ENCODE measurements at regions not wholly inside any gene's neighbourhood (a gene's known extent, or its start where the extent isn't known, plus 50 kb on each side); places are given as distances from the start of the nearest gene placed in this dataset.

DNA sequence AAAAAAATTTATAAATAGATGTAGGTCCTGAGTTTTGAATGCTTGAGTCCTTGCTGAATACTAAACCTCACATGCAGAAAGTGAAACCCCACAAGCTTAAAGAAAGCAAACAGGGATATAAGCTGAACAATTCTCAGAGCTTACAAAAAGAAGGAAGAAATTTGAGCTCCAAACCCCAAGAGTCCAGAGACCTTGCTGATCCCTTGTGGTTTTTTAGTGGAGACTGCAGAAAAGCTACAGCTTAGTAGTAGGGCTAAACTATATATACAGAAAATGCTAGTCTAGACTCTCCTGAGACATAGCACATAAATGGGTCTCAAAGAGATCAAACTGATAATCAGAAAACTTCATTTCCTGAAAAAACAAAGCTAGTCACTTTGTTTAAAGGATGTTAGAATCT is 1548.1 kb upstream of the ZEB2 start:
- TF ChIP-seq, protein P1, sequence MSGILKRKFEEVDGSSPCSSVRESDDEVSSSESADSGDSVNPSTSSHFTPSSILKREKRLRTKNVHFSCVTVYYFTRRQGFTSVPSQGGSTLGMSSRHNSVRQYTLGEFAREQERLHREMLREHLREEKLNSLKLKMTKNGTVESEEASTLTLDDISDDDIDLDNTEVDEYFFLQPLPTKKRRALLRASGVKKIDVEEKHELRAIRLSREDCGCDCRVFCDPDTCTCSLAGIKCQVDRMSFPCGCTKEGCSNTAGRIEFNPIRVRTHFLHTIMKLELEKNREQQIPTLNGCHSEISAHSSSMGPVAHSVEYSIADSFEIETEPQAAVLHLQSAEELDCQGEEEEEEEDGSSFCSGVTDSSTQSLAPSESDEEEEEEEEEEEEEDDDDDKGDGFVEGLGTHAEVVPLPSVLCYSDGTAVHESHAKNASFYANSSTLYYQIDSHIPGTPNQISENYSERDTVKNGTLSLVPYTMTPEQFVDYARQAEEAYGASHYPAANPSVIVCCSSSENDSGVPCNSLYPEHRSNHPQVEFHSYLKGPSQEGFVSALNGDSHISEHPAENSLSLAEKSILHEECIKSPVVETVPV (CRISPR knock-in tag; IDR thresholded peaks at IDR 0.05), result no peak
- TF ChIP-seq CSDC2 (CRISPR knock-in tag; IDR thresholded peaks at IDR 0.05) (no peak), OSR1 (CRISPR knock-in tag; IDR thresholded peaks at IDR 0.05) (no peak), ZFP3 (CRISPR knock-in tag; IDR thresholded peaks at IDR 0.05) (no peak), ESRRG (CRISPR knock-in tag; IDR thresholded peaks at IDR 0.05) (no peak), ZNF70 (CRISPR knock-in tag; IDR thresholded peaks at IDR 0.05) (no peak)
- TF ChIP-seq, protein P2, sequence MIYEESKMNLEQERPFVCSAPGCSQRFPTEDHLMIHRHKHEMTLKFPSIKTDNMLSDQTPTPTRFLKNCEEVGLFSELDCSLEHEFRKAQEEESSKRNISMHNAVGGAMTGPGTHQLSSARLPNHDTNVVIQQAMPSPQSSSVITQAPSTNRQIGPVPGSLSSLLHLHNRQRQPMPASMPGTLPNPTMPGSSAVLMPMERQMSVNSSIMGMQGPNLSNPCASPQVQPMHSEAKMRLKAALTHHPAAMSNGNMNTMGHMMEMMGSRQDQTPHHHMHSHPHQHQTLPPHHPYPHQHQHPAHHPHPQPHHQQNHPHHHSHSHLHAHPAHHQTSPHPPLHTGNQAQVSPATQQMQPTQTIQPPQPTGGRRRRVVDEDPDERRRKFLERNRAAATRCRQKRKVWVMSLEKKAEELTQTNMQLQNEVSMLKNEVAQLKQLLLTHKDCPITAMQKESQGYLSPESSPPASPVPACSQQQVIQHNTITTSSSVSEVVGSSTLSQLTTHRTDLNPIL (CRISPR knock-in tag; IDR thresholded peaks at IDR 0.05; ENCODE audit: low read depth), result no peak
- no peak for ATAC-seq

DNA sequence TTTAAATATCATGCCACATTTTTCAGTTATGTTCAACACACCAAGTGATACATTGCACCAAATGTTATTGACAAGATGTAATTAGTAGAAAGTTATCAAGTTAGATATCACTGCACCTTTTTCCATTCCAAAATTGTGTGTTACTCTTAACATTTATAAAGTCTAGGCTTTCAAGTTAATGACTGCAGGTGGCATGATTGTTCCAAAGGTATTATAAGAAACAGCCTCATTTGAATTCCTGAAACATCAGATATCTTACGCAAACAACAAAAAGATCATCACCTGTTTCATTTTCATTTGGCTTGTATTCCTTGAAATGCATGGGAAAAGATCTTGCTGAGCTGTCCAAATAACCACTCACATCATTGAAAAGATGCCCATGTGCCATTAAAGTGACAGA is 1528.2 kb upstream of the ZEB2 start:
- no peak for TF ChIP-seq ZNF8 (CRISPR knock-in tag; IDR thresholded peaks at IDR 0.05)
- TF ChIP-seq ZNF565 (CRISPR knock-in tag; conservative IDR thresholded peaks at IDR 0.05; ENCODE audit: low read depth), result no peak
- no peak for TF ChIP-seq TCF4 (CRISPR knock-in tag; IDR thresholded peaks at IDR 0.05; ENCODE audit: borderline replicate concordance)
- TF ChIP-seq GLIS3 (CRISPR knock-in tag; IDR thresholded peaks at IDR 0.05), result no peak
- TF ChIP-seq ZFP3 (CRISPR knock-in tag; IDR thresholded peaks at IDR 0.05), result no peak
- no peak for TF ChIP-seq BACH2 (CRISPR knock-in tag; IDR thresholded peaks at IDR 0.05; ENCODE audit: borderline replicate concordance)
- TF ChIP-seq, protein P3, sequence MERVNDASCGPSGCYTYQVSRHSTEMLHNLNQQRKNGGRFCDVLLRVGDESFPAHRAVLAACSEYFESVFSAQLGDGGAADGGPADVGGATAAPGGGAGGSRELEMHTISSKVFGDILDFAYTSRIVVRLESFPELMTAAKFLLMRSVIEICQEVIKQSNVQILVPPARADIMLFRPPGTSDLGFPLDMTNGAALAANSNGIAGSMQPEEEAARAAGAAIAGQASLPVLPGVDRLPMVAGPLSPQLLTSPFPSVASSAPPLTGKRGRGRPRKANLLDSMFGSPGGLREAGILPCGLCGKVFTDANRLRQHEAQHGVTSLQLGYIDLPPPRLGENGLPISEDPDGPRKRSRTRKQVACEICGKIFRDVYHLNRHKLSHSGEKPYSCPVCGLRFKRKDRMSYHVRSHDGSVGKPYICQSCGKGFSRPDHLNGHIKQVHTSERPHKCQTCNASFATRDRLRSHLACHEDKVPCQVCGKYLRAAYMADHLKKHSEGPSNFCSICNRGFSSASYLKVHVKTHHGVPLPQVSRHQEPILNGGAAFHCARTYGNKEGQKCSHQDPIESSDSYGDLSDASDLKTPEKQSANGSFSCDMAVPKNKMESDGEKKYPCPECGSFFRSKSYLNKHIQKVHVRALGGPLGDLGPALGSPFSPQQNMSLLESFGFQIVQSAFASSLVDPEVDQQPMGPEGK (CRISPR knock-in tag; IDR thresholded peaks at IDR 0.05; ENCODE audit: borderline replicate concordance), result no peak
- TF ChIP-seq ARNTL (CRISPR knock-in tag; IDR thresholded peaks at IDR 0.05; ENCODE audit: borderline replicate concordance, low read depth), result no peak
- TF ChIP-seq TOX (CRISPR knock-in tag; IDR thresholded peaks at IDR 0.05; ENCODE audit: borderline replicate concordance), result no peak
- TF ChIP-seq, protein P2 (CRISPR knock-in tag; IDR thresholded peaks at IDR 0.05; ENCODE audit: low read depth), result no peak
- no peak for TF ChIP-seq ZFP30 (CRISPR knock-in tag; IDR thresholded peaks at IDR 0.05)
- TF ChIP-seq ZNF70 (CRISPR knock-in tag; IDR thresholded peaks at IDR 0.05), result no peak
- TF ChIP-seq, protein P4, sequence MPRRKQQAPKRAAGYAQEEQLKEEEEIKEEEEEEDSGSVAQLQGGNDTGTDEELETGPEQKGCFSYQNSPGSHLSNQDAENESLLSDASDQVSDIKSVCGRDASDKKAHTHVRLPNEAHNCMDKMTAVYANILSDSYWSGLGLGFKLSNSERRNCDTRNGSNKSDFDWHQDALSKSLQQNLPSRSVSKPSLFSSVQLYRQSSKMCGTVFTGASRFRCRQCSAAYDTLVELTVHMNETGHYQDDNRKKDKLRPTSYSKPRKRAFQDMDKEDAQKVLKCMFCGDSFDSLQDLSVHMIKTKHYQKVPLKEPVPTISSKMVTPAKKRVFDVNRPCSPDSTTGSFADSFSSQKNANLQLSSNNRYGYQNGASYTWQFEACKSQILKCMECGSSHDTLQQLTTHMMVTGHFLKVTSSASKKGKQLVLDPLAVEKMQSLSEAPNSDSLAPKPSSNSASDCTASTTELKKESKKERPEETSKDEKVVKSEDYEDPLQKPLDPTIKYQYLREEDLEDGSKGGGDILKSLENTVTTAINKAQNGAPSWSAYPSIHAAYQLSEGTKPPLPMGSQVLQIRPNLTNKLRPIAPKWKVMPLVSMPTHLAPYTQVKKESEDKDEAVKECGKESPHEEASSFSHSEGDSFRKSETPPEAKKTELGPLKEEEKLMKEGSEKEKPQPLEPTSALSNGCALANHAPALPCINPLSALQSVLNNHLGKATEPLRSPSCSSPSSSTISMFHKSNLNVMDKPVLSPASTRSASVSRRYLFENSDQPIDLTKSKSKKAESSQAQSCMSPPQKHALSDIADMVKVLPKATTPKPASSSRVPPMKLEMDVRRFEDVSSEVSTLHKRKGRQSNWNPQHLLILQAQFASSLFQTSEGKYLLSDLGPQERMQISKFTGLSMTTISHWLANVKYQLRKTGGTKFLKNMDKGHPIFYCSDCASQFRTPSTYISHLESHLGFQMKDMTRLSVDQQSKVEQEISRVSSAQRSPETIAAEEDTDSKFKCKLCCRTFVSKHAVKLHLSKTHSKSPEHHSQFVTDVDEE (CRISPR knock-in tag; IDR thresholded peaks at IDR 0.05), result no peak
- TF ChIP-seq, protein P5, sequence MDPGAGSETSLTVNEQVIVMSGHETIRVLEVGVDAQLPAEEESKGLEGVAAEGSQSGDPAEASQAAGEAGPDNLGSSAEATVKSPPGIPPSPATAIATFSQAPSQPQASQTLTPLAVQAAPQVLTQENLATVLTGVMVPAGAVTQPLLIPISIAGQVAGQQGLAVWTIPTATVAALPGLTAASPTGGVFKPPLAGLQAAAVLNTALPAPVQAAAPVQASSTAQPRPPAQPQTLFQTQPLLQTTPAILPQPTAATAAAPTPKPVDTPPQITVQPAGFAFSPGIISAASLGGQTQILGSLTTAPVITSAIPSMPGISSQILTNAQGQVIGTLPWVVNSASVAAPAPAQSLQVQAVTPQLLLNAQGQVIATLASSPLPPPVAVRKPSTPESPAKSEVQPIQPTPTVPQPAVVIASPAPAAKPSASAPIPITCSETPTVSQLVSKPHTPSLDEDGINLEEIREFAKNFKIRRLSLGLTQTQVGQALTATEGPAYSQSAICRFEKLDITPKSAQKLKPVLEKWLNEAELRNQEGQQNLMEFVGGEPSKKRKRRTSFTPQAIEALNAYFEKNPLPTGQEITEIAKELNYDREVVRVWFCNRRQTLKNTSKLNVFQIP (CRISPR knock-in tag; IDR thresholded peaks at IDR 0.05; ENCODE audit: borderline replicate concordance, low read depth), result no peak
- no peak for TF ChIP-seq OSR1 (CRISPR knock-in tag; IDR thresholded peaks at IDR 0.05)
- no peak for TF ChIP-seq PPARA (CRISPR knock-in tag; IDR thresholded peaks at IDR 0.05; ENCODE audit: borderline replicate concordance)
- no peak for TF ChIP-seq RARB (CRISPR knock-in tag; IDR thresholded peaks at IDR 0.05)
- no peak for TF ChIP-seq ZC3H10 (CRISPR knock-in tag; IDR thresholded peaks at IDR 0.05)

More for the DNA sequence above, 1528.2 kb upstream of the ZEB2 start:
- ATAC-seq, result no peak
